Pancreas (tissue), 10 donors: ENCODE measurements at regions not wholly inside any gene's neighbourhood (a gene's known extent, or its start where the extent isn't known, plus 50 kb on each side); places are given as distances from the start of the nearest gene placed in this dataset.

ENCODE experiments used
- ATAC-seq, 4 donors: fragments of 200-7000 bp; cut with Tn5 transposase; one replicate each; pipeline versions ENCODE4 v1.8.0 to v1.9.1; 2020; ENCODE audit warnings: mild to moderate bottlenecking in 4 of 4, moderate library complexity in 4 of 4
- DNase-seq, 6 donors: peaks; one replicate each; pipeline ENCODE4 v3.0.0-alpha.2; 2020
- FAIRE-seq: peaks from 2 replicates; lab custom pipeline; 2012; peaks lifted over from hg19 to GRCh38; lab: Jason Lieb, UNC
- H3K27ac ChIP-seq, 4 donors: fragments of 200-600 bp; sonication (generic); 1 replicate in 3 of 4; 2 replicates in 1 of 4; pipeline versions ENCODE4 v1.5.0 to v1.8.0; 2020
- H3K27me3 ChIP-seq, 4 donors: fragments of 200-600 bp; one replicate each; pipeline ENCODE4 v1.8.0; 2021
- H3K36me3 ChIP-seq, 3 donors: fragments of 200-600 bp; sonication (generic) in 1 of 3; one replicate each; pipeline versions ENCODE4 v1.5.0 to v1.8.0; 2020 to 2021
- H3K4me1 ChIP-seq, 3 donors: fragments of 200-600 bp; one replicate each; pipeline ENCODE4 v1.8.0; 2021
- H3K4me3 ChIP-seq, 4 donors: fragments of 200-600 bp; sonication (generic) in 2 of 4; one replicate each; pipeline versions ENCODE4 v1.5.0 to v1.8.0; 2020 to 2021
- H3K9me3 ChIP-seq, 4 donors: fragments of 200-600 bp; one replicate each; pipeline ENCODE4 v1.8.0; 2021
- WGBS, 2 donors: extraction: QIAGEN DNeasy Blood & Tissue Kit; methylation state at CpG; one replicate each; pipeline ENCODE4 v1.1.7; 2013; 5-methylcytosine and 5-hydroxymethylcytosine counted together
- intact Hi-C, 3 donors: fragments of 100-400 bp; cut with DNase I; formaldehyde crosslinking; loops; one replicate each; pipeline versions ENCODE4 v1.11.1 to v1.14.2; 2022
- TF ChIP-seq, protein P1 (sequence below), 4 donors: fragments of 200-600 bp; sonication (generic) in 3 of 4; IDR thresholded peaks; one replicate each; pipeline versions ENCODE4 v1.5.0 to v1.8.0; 2021; ENCODE audit warnings: antibody characterized with exemption in 4 of 4
- donor health status: healthy with polysubstance abuse.
- donor health status: DM: no; HTN: no; CAD: no; lungs with moderate emphysema.
- donor health status: DM: no; HTN: no; CAD: no.
- donor health status: control.
- donor health status: control.
- donor health status: Bipolar disorder and iron deficiency.
- donor health status: DM: yes; HTN: yes; CAD: no.
- donor health status: DM: no; HTN: no; CAD: no.
- donor health status: DM: no; HTN: no; CAD: no.
- donor health status: DM: yes; HTN: yes; CAD: no.

DNA sequence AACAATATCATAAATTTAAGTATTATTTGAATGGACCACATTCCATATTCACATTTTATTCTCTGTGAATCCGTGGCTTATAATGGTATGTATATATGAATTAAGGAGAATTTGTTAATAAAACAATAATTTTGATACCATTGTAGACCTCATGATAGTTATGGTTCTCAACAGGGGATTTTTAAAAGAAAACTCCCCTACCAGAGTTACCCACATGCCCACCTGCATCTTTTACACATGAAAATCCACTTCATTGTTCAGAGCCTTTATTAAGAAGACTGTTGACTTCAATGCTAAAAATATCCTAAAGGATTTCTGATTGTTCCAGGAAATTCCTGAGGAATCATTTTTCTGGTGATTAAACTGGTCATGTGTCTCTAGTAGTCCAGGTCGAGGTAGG is 557.7 kb upstream of the MEF2C start:
- peaks cover 0 to 4% (median 0%) of the 10 kb centered on the region in 4 donors for H3K27me3 ChIP-seq
- no peak for FAIRE-seq
- no peaks in the 10 kb centered on the region for H3K4me1 ChIP-seq
- H3K27ac ChIP-seq: no peak overlapping the region
- H3K36me3 ChIP-seq: no peaks in the 10 kb centered on the region
- H3K4me3 ChIP-seq: no peak overlapping the region
- intact Hi-C loops: no loop called here
- no peak for DNase-seq
- TF ChIP-seq, protein P1, sequence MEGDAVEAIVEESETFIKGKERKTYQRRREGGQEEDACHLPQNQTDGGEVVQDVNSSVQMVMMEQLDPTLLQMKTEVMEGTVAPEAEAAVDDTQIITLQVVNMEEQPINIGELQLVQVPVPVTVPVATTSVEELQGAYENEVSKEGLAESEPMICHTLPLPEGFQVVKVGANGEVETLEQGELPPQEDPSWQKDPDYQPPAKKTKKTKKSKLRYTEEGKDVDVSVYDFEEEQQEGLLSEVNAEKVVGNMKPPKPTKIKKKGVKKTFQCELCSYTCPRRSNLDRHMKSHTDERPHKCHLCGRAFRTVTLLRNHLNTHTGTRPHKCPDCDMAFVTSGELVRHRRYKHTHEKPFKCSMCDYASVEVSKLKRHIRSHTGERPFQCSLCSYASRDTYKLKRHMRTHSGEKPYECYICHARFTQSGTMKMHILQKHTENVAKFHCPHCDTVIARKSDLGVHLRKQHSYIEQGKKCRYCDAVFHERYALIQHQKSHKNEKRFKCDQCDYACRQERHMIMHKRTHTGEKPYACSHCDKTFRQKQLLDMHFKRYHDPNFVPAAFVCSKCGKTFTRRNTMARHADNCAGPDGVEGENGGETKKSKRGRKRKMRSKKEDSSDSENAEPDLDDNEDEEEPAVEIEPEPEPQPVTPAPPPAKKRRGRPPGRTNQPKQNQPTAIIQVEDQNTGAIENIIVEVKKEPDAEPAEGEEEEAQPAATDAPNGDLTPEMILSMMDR (IDR thresholded peaks at IDR 0.05): no peak
- no peak for ATAC-seq
- 75 to 84% methylated on average over 2 of the region's 2 CpGs for WGBS, 2 donors
- H3K9me3 ChIP-seq: no peaks in the 10 kb centered on the region

DNA sequence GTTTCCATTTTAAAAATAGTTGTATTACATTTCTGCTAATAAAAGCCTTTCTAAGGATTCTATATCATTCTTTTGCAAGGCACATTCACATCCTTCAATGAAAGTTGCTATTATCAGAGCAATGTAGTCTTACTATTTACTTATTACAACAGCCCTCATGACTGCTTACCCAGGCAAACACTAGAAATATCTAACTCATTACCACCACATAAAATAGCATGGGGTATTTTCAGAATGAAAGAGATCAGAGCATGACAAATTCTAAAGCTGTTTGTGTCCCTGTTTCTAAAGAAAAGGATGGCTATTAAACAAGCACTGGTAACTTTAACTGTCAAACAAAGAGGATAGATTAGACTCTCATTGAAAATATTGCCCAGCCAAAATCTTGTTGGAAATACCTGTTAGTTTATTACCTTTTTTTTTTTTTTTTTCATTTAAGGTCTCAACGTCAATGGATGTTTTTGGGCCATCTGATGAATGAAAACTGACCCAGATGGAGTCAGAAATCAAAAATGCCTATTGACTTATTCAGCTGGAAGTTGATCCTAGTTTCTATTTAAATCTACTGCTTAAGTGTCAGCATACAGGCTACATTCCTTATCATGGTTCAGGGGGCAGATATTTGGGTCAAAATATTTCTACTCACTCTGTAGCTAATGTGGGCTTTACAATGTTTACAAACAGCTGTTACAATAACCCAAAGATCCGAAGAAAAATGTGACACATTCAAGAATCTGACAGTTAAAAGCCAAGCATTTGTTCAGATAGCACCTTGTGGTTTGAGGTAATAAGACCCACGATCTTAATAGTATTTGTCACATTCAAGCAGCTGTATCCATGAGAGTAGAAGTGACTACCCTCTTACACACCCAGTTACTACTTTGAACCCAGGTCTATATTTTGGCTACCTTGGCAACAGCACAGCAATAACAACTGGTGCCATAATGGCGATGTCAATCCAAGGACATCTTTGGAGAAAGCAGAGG is 554.8 kb upstream of the MEF2C start:
- Histone ChIP-seq H3K9me3 (no peaks in the 10 kb centered on the region), H3K4me3 (no peak overlapping the region), H3K27ac (no peak overlapping the region), H3K27me3 (peaks cover 0 to 4% (median 0%) of the 10 kb centered on the region in 4 donors), H3K36me3 (no peaks in the 10 kb centered on the region), H3K4me1 (no peaks in the 10 kb centered on the region)
- ATAC-seq (peak in 1 of 4 donors; percentile 68), FAIRE-seq (no peak), DNase-seq (no peak)
- WGBS, 2 donors: 47 to 50% methylated on average over 4 of the region's 4 CpGs
- TF ChIP-seq, protein P1 (IDR thresholded peaks at IDR 0.05): no peak
- intact Hi-C loops: no loop called here

DNA sequence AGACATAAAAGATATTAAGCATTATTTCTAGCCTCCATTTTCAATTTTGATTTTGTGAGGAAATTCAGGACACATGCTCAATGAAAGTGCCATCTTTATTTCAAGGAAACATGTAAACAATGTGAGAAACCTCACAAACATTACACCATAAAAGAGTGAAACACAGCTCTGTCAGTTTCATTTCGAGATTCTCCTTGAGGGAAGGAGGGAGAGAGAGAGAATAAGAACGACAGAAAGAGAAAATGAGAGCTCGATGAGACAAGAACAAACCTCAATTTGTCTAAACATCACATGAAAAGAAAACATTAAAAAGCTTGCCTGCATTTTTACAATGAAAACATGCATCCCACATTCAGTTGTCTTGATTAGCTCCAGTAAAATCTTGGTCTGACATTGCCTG is 553.5 kb upstream of the MEF2C start:
- FAIRE-seq: no peak
- intact Hi-C loops: no loop called here

DNA sequence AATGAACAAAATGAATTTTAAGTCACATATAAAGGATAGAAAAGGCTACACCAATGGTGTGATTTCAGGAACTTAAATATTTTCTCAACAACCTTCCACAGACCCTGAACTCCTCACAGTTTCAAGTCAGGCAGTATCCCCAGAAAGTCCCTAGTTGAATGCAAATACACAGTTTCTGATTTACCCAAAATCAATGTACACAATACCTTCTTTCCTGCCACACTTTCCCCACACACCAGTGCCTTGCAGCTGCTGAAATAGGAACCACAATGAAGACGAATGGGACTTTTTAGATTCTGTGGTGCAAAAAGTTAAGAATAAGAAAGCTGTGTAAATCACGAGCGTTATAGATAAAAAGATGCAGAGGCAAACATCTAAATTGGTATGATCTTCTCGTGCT is 552.4 kb upstream of the MEF2C start:
- Histone ChIP-seq H3K4me3 (no peak overlapping the region), H3K27me3 (no peaks in the 10 kb centered on the region), H3K9me3 (no peaks in the 10 kb centered on the region), H3K36me3 (no peaks in the 10 kb centered on the region), H3K4me1 (no peaks in the 10 kb centered on the region), H3K27ac (no peak overlapping the region)
- no peak for DNase-seq
- no peak for ATAC-seq
- TF ChIP-seq, protein P1 (IDR thresholded peaks at IDR 0.05): no peak
- intact Hi-C loops: no loop called here
- FAIRE-seq: no peak
- WGBS, 2 donors: 86 to 93% methylated on average over 4 of the region's 4 CpGs

More for the DNA sequence above, 553.5 kb upstream of the MEF2C start:
- TF ChIP-seq, protein P1 (IDR thresholded peaks at IDR 0.05): no peak
- Histone ChIP-seq H3K27ac (no peak overlapping the region), H3K4me1 (no peaks in the 10 kb centered on the region), H3K9me3 (no peaks in the 10 kb centered on the region), H3K36me3 (no peaks in the 10 kb centered on the region), H3K4me3 (no peak overlapping the region), H3K27me3 (no peaks in the 10 kb centered on the region)
- ATAC-seq (no peak), DNase-seq (no peak)
- WGBS, 2 donors: 81 to 84% methylated on average over 3 of the region's 3 CpGs

DNA sequence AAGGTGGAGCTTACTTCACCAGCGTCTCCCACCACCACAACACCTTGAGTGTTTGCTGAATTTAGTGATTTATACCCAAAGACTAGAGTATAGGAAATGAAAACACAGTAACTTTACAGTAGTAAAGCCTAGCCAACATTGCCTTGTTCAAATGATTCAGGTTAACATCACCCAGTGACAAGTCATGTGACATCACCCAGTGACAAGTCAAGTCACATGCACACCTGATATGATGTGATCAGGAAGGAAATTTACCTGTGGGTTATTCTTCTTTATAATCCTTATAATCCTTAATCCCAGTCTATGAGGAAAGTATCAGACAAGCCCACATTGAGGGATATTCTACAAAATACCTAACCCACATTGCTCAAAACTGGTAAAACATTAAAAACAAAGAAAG is 545.6 kb upstream of the MEF2C start:
- 98 to 100% methylated on average over 1 of the region's 1 CpG for WGBS, 2 donors
- ATAC-seq: no peak
- FAIRE-seq: no peak
- H3K4me1 ChIP-seq: no peaks in the 10 kb centered on the region
- H3K9me3 ChIP-seq: no peaks in the 10 kb centered on the region
- no peak overlapping the region for H3K27ac ChIP-seq
- no peaks in the 10 kb centered on the region for H3K36me3 ChIP-seq
- no peak for DNase-seq
- H3K4me3 ChIP-seq: no peak overlapping the region
- no peaks in the 10 kb centered on the region for H3K27me3 ChIP-seq
- intact Hi-C loops: no loop called here
- TF ChIP-seq, protein P1 (IDR thresholded peaks at IDR 0.05): no peak
